ENCODE measurements at regions not wholly inside any gene's neighbourhood (a gene's known extent, or its start where the extent isn't known, plus 50 kb on each side); places are given as distances from the start of the nearest gene placed in this dataset.
A peak's percentile ranks its signal among the peaks of the same experiment; 100 is the strongest.

DNA sequence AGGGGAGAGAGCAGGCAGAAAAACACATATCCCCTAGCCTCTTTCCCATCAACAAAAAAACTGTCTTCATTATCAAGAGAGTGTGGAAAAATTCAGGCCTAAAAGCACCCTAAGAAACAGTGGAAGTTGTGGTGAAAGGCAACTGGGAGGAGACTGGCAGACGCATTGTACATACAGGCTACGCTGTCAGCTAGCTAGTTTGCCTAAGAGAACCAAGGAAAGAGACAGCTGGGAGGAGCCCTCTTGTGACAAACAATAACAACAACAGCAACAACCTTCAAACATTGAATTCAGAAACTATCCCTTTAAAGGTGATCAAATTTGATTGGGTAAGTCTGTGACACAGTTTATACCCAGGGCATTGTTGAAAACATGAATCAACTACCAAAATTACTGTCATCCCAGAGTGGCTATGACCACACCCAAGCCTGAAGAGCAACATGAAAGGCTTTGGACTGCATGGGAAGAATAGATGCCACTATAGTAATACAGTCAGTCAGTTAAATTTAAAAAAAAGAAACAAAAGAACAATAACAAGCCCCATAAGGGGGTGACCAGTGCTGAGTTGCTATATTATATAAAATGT is 88.9 kb upstream of the CRIM1 start:
- no peaks in the 10 kb centered on the region for H3K36me3 ChIP-seq (ENCODE audit: control insufficient read depth, insufficient read depth, low read length)
- peaks cover 2 to 16% (median 9%) of the 10 kb centered on the region in 7 donors for H3K9me3 Mint-ChIP-seq
- DNase-seq (no peak), ATAC-seq (ENCODE audit: low read depth in 2 of 2) (no peak)
- H3K27me3 Mint-ChIP-seq: no peaks in the 10 kb centered on the region
- no peaks in the 10 kb centered on the region for H3K36me3 Mint-ChIP-seq
- no peak overlapping the region for H3K27ac ChIP-seq (ENCODE audit: insufficient read depth, low read length, poor library complexity, severe bottlenecking)
- no peak overlapping the region for H3K4me3 Mint-ChIP-seq
- peaks cover 7 to 18% of the 10 kb centered on the region in 2 experiments for H3K9me3 ChIP-seq (ENCODE audit: control insufficient read depth in 2 of 2, low read length in 2 of 2)
- H3K27ac Mint-ChIP-seq: no peak overlapping the region
- H3K4me3 ChIP-seq (ENCODE audit: low read depth, low read length): no peak overlapping the region
- H3K4me1 Mint-ChIP-seq: peaks cover 0 to 10% (median 7%) of the 10 kb centered on the region in 4 donors
- no peaks in the 10 kb centered on the region for H3K27me3 ChIP-seq (ENCODE audit: control insufficient read depth, insufficient read depth, low read length)
- no peaks in the 10 kb centered on the region for H3K4me1 ChIP-seq (ENCODE audit: control insufficient read depth, insufficient read depth, low read length, poor library complexity, severe bottlenecking)

DNA sequence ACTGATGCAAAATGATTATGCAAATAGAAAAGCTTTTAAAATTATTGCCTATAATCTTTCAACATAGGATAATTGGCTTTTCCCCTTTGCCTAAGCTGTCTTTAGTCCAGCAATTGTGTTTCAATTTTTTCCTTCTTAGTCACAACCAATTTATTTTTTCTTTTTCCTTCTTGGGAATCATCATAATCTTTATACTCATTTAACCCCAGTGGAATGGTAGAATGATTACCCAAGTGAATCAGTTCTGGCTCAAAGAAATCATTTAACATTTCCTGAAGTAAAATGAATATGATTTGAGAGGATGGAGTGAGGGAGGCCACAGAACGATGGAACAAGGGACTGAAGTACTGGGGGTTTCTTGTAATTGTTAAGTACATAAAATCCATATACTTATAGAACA is 93.0 kb upstream of the CRIM1 start:
- Mint-ChIP-seq H3K27ac (no peak overlapping the region), H3K9me3 (peaks cover 3 to 14% (median 6%) of the 10 kb centered on the region in 7 donors), H3K27me3 (no peaks in the 10 kb centered on the region), H3K4me1 (peaks cover 0 to 6% (median under 1%) of the 10 kb centered on the region in 4 donors), H3K36me3 (no peaks in the 10 kb centered on the region), H3K4me3 (no peak overlapping the region)
- H3K9me3 ChIP-seq (ENCODE audit: control insufficient read depth in 2 of 2, low read length in 2 of 2): peaks cover 6 to 11% of the 10 kb centered on the region in 2 experiments
- DNase-seq (no peak), ATAC-seq (ENCODE audit: low read depth in 2 of 2) (no peak)
- H3K4me1 ChIP-seq (ENCODE audit: control insufficient read depth, insufficient read depth, low read length, poor library complexity, severe bottlenecking): no peaks in the 10 kb centered on the region
- no peaks in the 10 kb centered on the region for H3K36me3 ChIP-seq (ENCODE audit: control insufficient read depth, insufficient read depth, low read length)
- no peak overlapping the region for H3K27ac ChIP-seq (ENCODE audit: insufficient read depth, low read length, poor library complexity, severe bottlenecking)
- peaks cover 2% of the 10 kb centered on the region for H3K27me3 ChIP-seq (ENCODE audit: control insufficient read depth, insufficient read depth, low read length)
- no peak overlapping the region for H3K4me3 ChIP-seq (ENCODE audit: low read depth, low read length)

GRCh38 chr2:36255863-36256262 is 99.7 kb upstream of the CRIM1 start:
- peaks cover 13% of the 10 kb centered on the region for H3K27me3 Mint-ChIP-seq
- Histone ChIP-seq H3K4me1 (ENCODE audit: control insufficient read depth, insufficient read depth, low read length, poor library complexity, severe bottlenecking) (no peaks in the 10 kb centered on the region), H3K27ac (ENCODE audit: insufficient read depth, low read length, poor library complexity, severe bottlenecking) (no peak overlapping the region), H3K9me3 (ENCODE audit: control insufficient read depth in 2 of 2, low read length in 2 of 2) (no peaks in the 10 kb centered on the region), H3K4me3 (ENCODE audit: low read depth, low read length) (no peak overlapping the region), H3K36me3 (ENCODE audit: control insufficient read depth, insufficient read depth, low read length) (no peaks in the 10 kb centered on the region), H3K27me3 (ENCODE audit: control insufficient read depth, insufficient read depth, low read length) (peaks cover 2% of the 10 kb centered on the region)
- H3K36me3 Mint-ChIP-seq: no peaks in the 10 kb centered on the region
- peaks cover 0 to 7% (median 0%) of the 10 kb centered on the region in 4 donors for H3K4me1 Mint-ChIP-seq
- H3K27ac Mint-ChIP-seq: no peak overlapping the region
- DNase-seq (no peak), ATAC-seq (ENCODE audit: low read depth in 2 of 2) (no peak)
- H3K9me3 Mint-ChIP-seq: peaks cover 0 to 7% (median 0%) of the 10 kb centered on the region in 7 donors
- H3K4me3 Mint-ChIP-seq: no peak overlapping the region

- Histone ChIP-seq H3K27ac (ENCODE audit: insufficient read depth, low read length, poor library complexity, severe bottlenecking) (no peak overlapping the region), H3K4me1 (ENCODE audit: control insufficient read depth, insufficient read depth, low read length, poor library complexity, severe bottlenecking) (no peaks in the 10 kb centered on the region), H3K27me3 (ENCODE audit: control insufficient read depth, insufficient read depth, low read length) (no peaks in the 10 kb centered on the region), H3K36me3 (ENCODE audit: control insufficient read depth, insufficient read depth, low read length) (no peaks in the 10 kb centered on the region), H3K9me3 (ENCODE audit: control insufficient read depth in 2 of 2, low read length in 2 of 2) (no peaks in the 10 kb centered on the region), H3K4me3 (ENCODE audit: low read depth, low read length) (no peak overlapping the region)
- peaks cover 13% of the 10 kb centered on the region for H3K27me3 Mint-ChIP-seq
- H3K4me1 Mint-ChIP-seq: peaks cover 0 to 6% (median 4%) of the 10 kb centered on the region in 4 donors
- no peak overlapping the region for H3K4me3 Mint-ChIP-seq
- peaks cover 0 to 6% (median 1%) of the 10 kb centered on the region in 7 donors for H3K9me3 Mint-ChIP-seq
- no peak for DNase-seq
- H3K36me3 Mint-ChIP-seq: no peaks in the 10 kb centered on the region
- ATAC-seq (ENCODE audit: low read depth in 2 of 2): no peak
- H3K27ac Mint-ChIP-seq: no peak overlapping the region
Observed at GRCh38 chr2:36253086-36253485, 102.5 kb upstream of the CRIM1 start.

DNA sequence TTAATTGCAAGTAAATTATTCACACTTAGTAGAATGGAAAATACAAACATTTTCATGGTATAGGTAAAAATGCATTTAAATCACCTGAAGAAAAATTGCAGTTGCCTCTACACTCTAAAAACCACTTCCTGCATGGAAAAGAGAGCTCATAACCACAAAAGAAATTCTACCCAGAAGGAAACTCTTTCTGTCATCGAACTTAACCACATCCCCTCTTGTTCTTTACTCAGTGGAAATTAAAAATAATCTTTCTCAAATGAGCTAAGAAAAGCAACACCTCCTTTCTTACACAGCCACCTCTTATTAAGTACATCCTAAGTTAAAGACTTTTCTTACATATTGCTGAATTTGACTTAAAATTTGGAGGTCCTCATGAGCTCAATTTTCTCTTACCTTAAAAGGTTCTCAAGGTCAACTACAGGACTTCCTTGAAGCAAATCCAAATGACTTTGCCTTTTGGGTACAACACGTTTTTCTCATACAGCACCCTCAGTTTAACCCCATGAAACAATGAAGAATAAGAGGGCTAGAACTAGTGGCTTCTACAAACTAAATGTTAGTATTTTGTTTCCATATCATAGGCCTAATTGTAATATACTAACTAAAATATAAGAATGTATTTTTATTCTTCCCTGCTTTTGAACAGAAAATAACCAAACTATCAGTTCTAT is 109.1 kb upstream of the CRIM1 start:
- peak in 2 of 3 donors; percentile 81 to 89 for DNase-seq
- H3K9me3 ChIP-seq (ENCODE audit: control insufficient read depth in 2 of 2, low read length in 2 of 2): no peaks in the 10 kb centered on the region
- peak; percentile 82 to 89 for ATAC-seq (ENCODE audit: low read depth in 2 of 2)
- Mint-ChIP-seq H3K27ac (peak overlapping the region in 2 of 3 donors; percentile 59 to 85), H3K27me3 (no peaks in the 10 kb centered on the region), H3K36me3 (no peaks in the 10 kb centered on the region), H3K4me1 (peaks cover 30 to 67% (median 47%) of the 10 kb centered on the region in 4 donors), H3K9me3 (peaks cover 0 to 3% (median 1%) of the 10 kb centered on the region in 7 donors), H3K4me3 (peak overlapping the region; percentile 68 to 73 (median 72))
- no peaks in the 10 kb centered on the region for H3K36me3 ChIP-seq (ENCODE audit: control insufficient read depth, insufficient read depth, low read length)
- H3K27ac ChIP-seq (ENCODE audit: insufficient read depth, low read length, poor library complexity, severe bottlenecking): peak overlapping the region; percentile 18
- H3K4me1 ChIP-seq (ENCODE audit: control insufficient read depth, insufficient read depth, low read length, poor library complexity, severe bottlenecking): peaks cover 43% of the 10 kb centered on the region
- H3K4me3 ChIP-seq (ENCODE audit: low read depth, low read length): peak overlapping the region; percentile 63
- no peaks in the 10 kb centered on the region for H3K27me3 ChIP-seq (ENCODE audit: control insufficient read depth, insufficient read depth, low read length)

DNA sequence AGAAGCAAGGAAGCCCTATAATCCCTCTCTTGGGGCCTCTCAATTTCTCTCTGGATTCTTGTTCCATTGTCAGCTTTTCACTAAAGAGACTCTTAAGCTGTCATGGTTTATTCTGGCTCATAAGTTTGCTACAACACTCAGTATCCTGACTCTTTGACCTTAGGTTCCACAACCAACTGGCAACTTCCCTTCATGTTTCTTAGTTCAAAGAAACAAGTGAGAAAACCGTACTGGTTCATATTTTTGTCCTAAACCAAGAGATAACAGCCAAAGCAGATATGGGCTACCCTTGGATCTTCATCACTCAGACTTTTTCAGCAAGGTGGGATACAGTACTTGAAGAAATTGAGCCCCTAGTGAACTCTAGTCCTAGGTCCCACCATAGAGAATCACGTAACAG is 109.9 kb upstream of the CRIM1 start:
- Histone ChIP-seq H3K27ac (ENCODE audit: insufficient read depth, low read length, poor library complexity, severe bottlenecking) (no peak overlapping the region), H3K4me1 (ENCODE audit: control insufficient read depth, insufficient read depth, low read length, poor library complexity, severe bottlenecking) (peaks cover 51% of the 10 kb centered on the region), H3K36me3 (ENCODE audit: control insufficient read depth, insufficient read depth, low read length) (no peaks in the 10 kb centered on the region), H3K27me3 (ENCODE audit: control insufficient read depth, insufficient read depth, low read length) (no peaks in the 10 kb centered on the region), H3K4me3 (ENCODE audit: low read depth, low read length) (peak overlapping the region; percentile 63), H3K9me3 (ENCODE audit: control insufficient read depth in 2 of 2, low read length in 2 of 2) (no peaks in the 10 kb centered on the region)
- Mint-ChIP-seq H3K27ac (peak overlapping the region in 1 of 3 donors; percentile 59), H3K4me3 (peak overlapping the region in 1 of 4 donors; percentile 37), H3K36me3 (no peaks in the 10 kb centered on the region), H3K4me1 (peaks cover 35 to 75% (median 54%) of the 10 kb centered on the region in 4 donors), H3K27me3 (no peaks in the 10 kb centered on the region), H3K9me3 (peaks cover 0 to 3% (median 1%) of the 10 kb centered on the region in 7 donors)
- DNase-seq (peak in 1 of 3 donors; percentile 23), ATAC-seq (ENCODE audit: low read depth in 2 of 2) (no peak)

DNA sequence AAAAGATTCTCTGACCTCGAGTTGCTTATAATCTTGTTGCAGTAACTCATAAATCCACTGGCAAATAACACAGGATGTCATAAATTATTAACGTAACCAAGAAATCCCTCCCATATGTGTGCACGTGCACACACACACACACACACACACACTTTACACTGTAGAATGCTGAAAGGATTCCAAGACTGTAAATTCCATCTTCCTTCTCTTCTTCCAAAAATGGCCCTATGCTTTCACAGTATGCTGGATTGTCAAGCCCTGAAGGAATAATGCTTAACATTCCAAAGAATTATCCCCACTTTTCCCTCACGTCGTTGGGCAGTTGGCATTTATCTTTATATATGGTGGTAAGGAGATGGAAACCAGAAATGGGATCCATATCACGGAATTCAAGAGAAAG is 117.5 kb upstream of the CRIM1 start:
- Mint-ChIP-seq H3K4me1 (peaks cover 10 to 44% (median 38%) of the 10 kb centered on the region in 4 donors), H3K36me3 (no peaks in the 10 kb centered on the region), H3K9me3 (peaks cover 0 to 3% (median 0%) of the 10 kb centered on the region in 7 donors), H3K27me3 (no peaks in the 10 kb centered on the region), H3K27ac (no peak overlapping the region), H3K4me3 (no peak overlapping the region)
- H3K9me3 ChIP-seq (ENCODE audit: control insufficient read depth in 2 of 2, low read length in 2 of 2): no peaks in the 10 kb centered on the region
- H3K4me1 ChIP-seq (ENCODE audit: control insufficient read depth, insufficient read depth, low read length, poor library complexity, severe bottlenecking): peaks cover 30% of the 10 kb centered on the region
- no peak overlapping the region for H3K4me3 ChIP-seq (ENCODE audit: low read depth, low read length)
- no peak for ATAC-seq (ENCODE audit: low read depth in 2 of 2)
- no peak for DNase-seq
- H3K27me3 ChIP-seq (ENCODE audit: control insufficient read depth, insufficient read depth, low read length): no peaks in the 10 kb centered on the region
- no peaks in the 10 kb centered on the region for H3K36me3 ChIP-seq (ENCODE audit: control insufficient read depth, insufficient read depth, low read length)
- no peak overlapping the region for H3K27ac ChIP-seq (ENCODE audit: insufficient read depth, low read length, poor library complexity, severe bottlenecking)

Measured in CD4-positive, CD25-positive, alpha-beta regulatory T cell (primary cell).